B cell (primary cell): ENCODE measurements at regions not wholly inside any gene's neighbourhood (a gene's known extent, or its start where the extent isn't known, plus 50 kb on each side); places are given as distances from the start of the nearest gene placed in this dataset.

Experiments used
- ATAC-seq: fragments of 200-7000 bp; cut with Tn5 transposase; one replicate; pipeline ENCODE4 v1.10.0; 2021; ENCODE audit warnings: low read depth, mild to moderate bottlenecking, moderate number of reproducible peaks, moderate library complexity
- CTCF ChIA-PET: fragments of 350-600 bp; sonication (Branson Sonifier 250); formaldehyde crosslinking; loops from one replicate; lab custom pipeline; 2021; ENCODE audit warnings: antibody characterized with exemption, inconsistent platforms; lab: Charles Lee
- POLR2A ChIA-PET: fragments of 350-600 bp; sonication (Branson Sonifier 250); formaldehyde crosslinking; loops from one replicate; lab custom pipeline; 2021; ENCODE audit warnings: antibody characterized with exemption; lab: Charles Lee
- DNase-seq: peaks from one replicate; pipeline ENCODE4 v3.0.0; 2013
- H2AFZ ChIP-seq: 2 replicates; pipeline ENCODE4 v1.6.1; 2012; ENCODE audit warnings: mild to moderate bottlenecking, low read depth, low read length; ENCODE audit not compliant: insufficient read depth, poor library complexity, severe bottlenecking
- H3K27ac ChIP-seq, 2 donors: 1 replicate in 1 of 2; 2 replicates in 1 of 2; pipeline ENCODE4 v1.5.1; 2012 to 2013; ENCODE audit warnings: low read length in 2 of 2, mild to moderate bottlenecking in 2 of 2, moderate library complexity in 1 of 2
- H3K27me3 ChIP-seq, 4 experiments: fragments of 200-600 bp in 1 of 4; sonication (generic) in 1 of 4; replicated peaks in 1 of 4; 1 replicate in 2 of 4; 2 replicates in 2 of 4; pipeline versions ENCODE4 v1.6.1 to v1.7.0; 2013 to 2016; ENCODE audit warnings: low read length in 3 of 4, mild to moderate bottlenecking in 2 of 4, mixed read lengths in 1 of 4, moderate library complexity in 1 of 4; ENCODE audit not compliant: insufficient read depth in 4 of 4, control insufficient read depth in 3 of 4; ENCODE audit errors: control extremely low read depth in 1 of 4
- H3K36me3 ChIP-seq, 2 experiments: replicated peaks in 1 of 2; 1 replicate in 1 of 2; 2 replicates in 1 of 2; pipeline versions ENCODE4 v1.6.1 to v1.7.1; 2013; ENCODE audit warnings: low read length in 1 of 2; ENCODE audit not compliant: insufficient read depth in 2 of 2, control insufficient read depth in 1 of 2; ENCODE audit errors: control extremely low read depth in 1 of 2, extremely low read depth in 1 of 2
- H3K4me1 ChIP-seq, 2 donors: fragments of 200-600 bp in 1 of 2; sonication (generic) in 1 of 2; 1 replicate in 1 of 2; 2 replicates in 1 of 2; pipeline versions ENCODE4 v1.5.1 to v1.6.1; 2013 to 2017; ENCODE audit warnings: low read length in 2 of 2; ENCODE audit not compliant: control insufficient read depth in 2 of 2, insufficient read depth in 2 of 2
- H3K4me2 ChIP-seq: replicated peaks from 2 replicates; pipeline ENCODE3; 2012; ENCODE audit warnings: mild to moderate bottlenecking, low read depth, low read length; ENCODE audit not compliant: poor library complexity, severe bottlenecking
- H3K4me3 ChIP-seq, 5 experiments: fragments of 200-600 bp in 1 of 5; sonication (generic) in 1 of 5; 1 replicate in 3 of 5; 2 replicates in 2 of 5; pipeline versions ENCODE4 v1.5.1 to v1.7.0; 2011 to 2016; ENCODE audit warnings: low read length in 4 of 5, mild to moderate bottlenecking in 4 of 5, low read depth in 2 of 5, control low read depth in 1 of 5, moderate library complexity in 1 of 5; ENCODE audit not compliant: insufficient read depth in 1 of 5; ENCODE audit errors: control extremely low read depth in 1 of 5, extremely low read depth in 1 of 5
- H3K79me2 ChIP-seq: fragments of 200-600 bp; sonication (generic); one replicate; pipeline ENCODE4 v1.6.0; 2016; ENCODE audit warnings: low read length; ENCODE audit not compliant: control insufficient read depth, insufficient read depth
- H3K9ac ChIP-seq: fragments of 200-600 bp; sonication (generic); 2 replicates; pipeline ENCODE4 v1.6.1; 2017; ENCODE audit warnings: mild to moderate bottlenecking, low read length, moderate library complexity
- H3K9me3 ChIP-seq, 3 donors: one replicate each; pipeline versions ENCODE4 v1.6.1 to v1.7.1; 2013; ENCODE audit warnings: low read length in 2 of 3; ENCODE audit not compliant: control insufficient read depth in 2 of 3, insufficient read depth in 1 of 3; ENCODE audit errors: control extremely low read depth in 1 of 3
- H4K20me1 ChIP-seq: 2 replicates; pipeline ENCODE4 v1.6.0; 2012; ENCODE audit warnings: mild to moderate bottlenecking, low read length; ENCODE audit not compliant: insufficient read depth, control insufficient read depth, poor library complexity, severe bottlenecking
- H3K27ac Mint-ChIP-seq: one replicate; pipeline ENCODE4 v1.8.0; 2021; ENCODE audit warnings: mixed read lengths
- H3K27me3 Mint-ChIP-seq: one replicate; pipeline ENCODE4 v1.8.0; 2021; ENCODE audit warnings: mixed read lengths
- H3K4me1 Mint-ChIP-seq: one replicate; pipeline ENCODE4 v1.8.0; 2021; ENCODE audit warnings: mixed read lengths
- H3K4me3 Mint-ChIP-seq: one replicate; pipeline ENCODE4 v1.8.0; 2021; ENCODE audit warnings: mixed read lengths
- H3K9me3 Mint-ChIP-seq: one replicate; pipeline ENCODE4 v1.8.0; 2022; ENCODE audit warnings: mixed read lengths; ENCODE audit not compliant: insufficient read depth
- CTCF ChIP-seq: fragments of 200-600 bp; IDR thresholded peaks from one replicate; pipeline ENCODE4 v1.8.0; 2022; ENCODE audit warnings: antibody characterized with exemption, mild to moderate bottlenecking
- EZH2 ChIP-seq: IDR thresholded peaks from 2 replicates; pipeline ENCODE4 v1.6.1; 2012; ENCODE audit warnings: borderline replicate concordance, low read depth, mild to moderate bottlenecking, moderate library complexity, low read length; ENCODE audit not compliant: insufficient read depth, poor library complexity, severe bottlenecking
- WGBS: methylation state at CpG from one replicate; pipeline ENCODE4 v1.1.5; 2013; ENCODE audit warnings: missing lambda C conversion rate; ENCODE audit not compliant: insufficient coverage; 5-methylcytosine and 5-hydroxymethylcytosine counted together
- intact Hi-C: fragments of 100-400 bp; cut with micrococcal nuclease; formaldehyde crosslinking; loops from one replicate; pipeline ENCODE4 v1.10.0; 2022

GRCh38 chr2:57740891-57741290, 305.7 kb upstream of the VRK2 start:
- Mint-ChIP-seq H3K4me1 (no peaks in the 10 kb centered on the region), H3K9me3 (no peaks in the 10 kb centered on the region), H3K27me3 (no peaks in the 10 kb centered on the region), H3K27ac (no peak overlapping the region), H3K4me3 (no peak overlapping the region)
- H3K79me2 ChIP-seq, result no peaks in the 10 kb centered on the region
- H3K27me3 ChIP-seq, result no peaks in the 10 kb centered on the region
- ATAC-seq (no peak), DNase-seq (no peak)
- no peak for TF ChIP-seq CTCF
- TF ChIP-seq EZH2, result no peak
- no peaks in the 10 kb centered on the region for H4K20me1 ChIP-seq
- no peaks in the 10 kb centered on the region for H3K9me3 ChIP-seq
- no peak overlapping the region for H3K4me3 ChIP-seq
- no peak overlapping the region for H3K4me2 ChIP-seq
- no peaks in the 10 kb centered on the region for H3K4me1 ChIP-seq
- no peak overlapping the region for H3K9ac ChIP-seq
- ChIA-PET POLR2A (no interaction called here), CTCF (no interaction called here)
- H3K27ac ChIP-seq, result no peak overlapping the region
- no peak overlapping the region for H2AFZ ChIP-seq
- 96% methylated on average over 4 of the region's 6 CpGs for WGBS
- H3K36me3 ChIP-seq, result no peaks in the 10 kb centered on the region
- intact Hi-C loops, result no loop called here

GRCh38 chr2:57753636-57754035, 293.0 kb upstream of the VRK2 start:
- no peak overlapping the region for H3K9ac ChIP-seq
- WGBS, result no CpG with 5 or more reads among the region's 1 CpG
- H3K9me3 ChIP-seq, result no peaks in the 10 kb centered on the region
- intact Hi-C loops, result loop anchor here (10.0 kb wide), 2 partner anchors 491 to 1271 kb away; partner anchors contain the start of gene FANCL
- no peaks in the 10 kb centered on the region for H3K27me3 Mint-ChIP-seq
- H3K4me2 ChIP-seq, result no peak overlapping the region
- TF ChIP-seq CTCF, result no peak
- no peak for TF ChIP-seq EZH2
- no peak overlapping the region for H3K27ac Mint-ChIP-seq
- no peaks in the 10 kb centered on the region for H3K27me3 ChIP-seq
- no peaks in the 10 kb centered on the region for H4K20me1 ChIP-seq
- no peak for ATAC-seq
- no peaks in the 10 kb centered on the region for H3K36me3 ChIP-seq
- ChIA-PET CTCF (no interaction called here), POLR2A (no interaction called here)
- no peak overlapping the region for H3K27ac ChIP-seq
- peaks cover 5 to 6% of the 10 kb centered on the region in 2 donors for H3K4me1 ChIP-seq
- H2AFZ ChIP-seq, result no peak overlapping the region
- peaks cover 10% of the 10 kb centered on the region for H3K4me1 Mint-ChIP-seq
- no peak for DNase-seq
- no peaks in the 10 kb centered on the region for H3K79me2 ChIP-seq
- no peaks in the 10 kb centered on the region for H3K9me3 Mint-ChIP-seq
- H3K4me3 Mint-ChIP-seq, result no peak overlapping the region
- no peak overlapping the region for H3K4me3 ChIP-seq
